Stimulated activated CD4-positive, alpha-beta T cell treated with anti-CD3 and anti-CD28 coated beads, Interleukin-2, amount 100 ng/mL, for 24 hours (primary cell): ENCODE measurements at regions not wholly inside any gene's neighbourhood (a gene's known extent, or its start where the extent isn't known, plus 50 kb on each side); places are given as distances from the start of the nearest gene placed in this dataset.
"Not testable (repeated sequence)": the region's sequence is repeated elsewhere in the genome, so short reads cannot be mapped to it uniquely, and the experiment has no call there.

Source experiments
- DNase-seq, 2 donors: peaks; one replicate each; pipeline ENCODE4 v3.0.0-alpha.2; 2020

DNA sequence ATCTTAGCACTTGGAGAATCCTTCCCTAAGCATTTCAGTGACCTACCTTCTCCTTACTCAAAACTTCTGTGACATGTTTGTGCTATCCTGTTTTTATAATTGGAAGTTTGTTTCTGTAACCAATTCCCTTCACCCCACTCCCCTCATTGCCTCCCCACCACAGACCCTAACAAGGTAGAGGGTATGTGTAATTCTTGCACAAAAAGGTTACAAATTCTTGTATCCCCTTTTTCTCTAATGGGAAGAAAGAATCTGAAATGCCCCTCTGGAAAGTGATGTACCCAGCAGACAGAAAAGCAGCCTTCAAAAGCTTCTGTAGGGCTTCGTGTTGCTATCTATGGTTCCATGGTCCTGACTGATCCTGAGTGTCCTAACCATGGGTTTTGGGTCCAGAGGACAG is 111.7 kb upstream of the TMEM170B start:
- no peak for DNase-seq

DNA sequence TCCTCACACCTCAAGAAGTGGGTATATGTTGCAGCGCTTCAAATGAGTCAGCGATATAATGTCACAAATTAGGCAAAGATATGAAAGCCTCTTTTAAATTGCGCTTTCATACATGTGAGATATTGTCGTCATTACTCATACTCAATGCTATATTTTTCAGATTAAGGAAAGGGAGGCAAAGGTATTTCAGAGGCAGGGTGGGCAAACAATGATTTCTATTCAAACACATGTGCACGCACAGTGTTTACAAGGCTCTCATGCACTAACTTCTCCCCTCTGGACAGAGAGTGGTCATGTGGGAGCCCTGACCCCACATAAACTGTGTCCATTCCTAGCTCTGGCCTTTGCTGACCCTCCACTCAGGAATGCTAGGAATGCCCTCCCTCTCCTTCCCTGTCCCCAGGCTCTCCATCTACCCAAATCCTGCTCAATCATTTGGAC is 112.1 kb upstream of the TMEM170B start:
- no peak for DNase-seq

DNA sequence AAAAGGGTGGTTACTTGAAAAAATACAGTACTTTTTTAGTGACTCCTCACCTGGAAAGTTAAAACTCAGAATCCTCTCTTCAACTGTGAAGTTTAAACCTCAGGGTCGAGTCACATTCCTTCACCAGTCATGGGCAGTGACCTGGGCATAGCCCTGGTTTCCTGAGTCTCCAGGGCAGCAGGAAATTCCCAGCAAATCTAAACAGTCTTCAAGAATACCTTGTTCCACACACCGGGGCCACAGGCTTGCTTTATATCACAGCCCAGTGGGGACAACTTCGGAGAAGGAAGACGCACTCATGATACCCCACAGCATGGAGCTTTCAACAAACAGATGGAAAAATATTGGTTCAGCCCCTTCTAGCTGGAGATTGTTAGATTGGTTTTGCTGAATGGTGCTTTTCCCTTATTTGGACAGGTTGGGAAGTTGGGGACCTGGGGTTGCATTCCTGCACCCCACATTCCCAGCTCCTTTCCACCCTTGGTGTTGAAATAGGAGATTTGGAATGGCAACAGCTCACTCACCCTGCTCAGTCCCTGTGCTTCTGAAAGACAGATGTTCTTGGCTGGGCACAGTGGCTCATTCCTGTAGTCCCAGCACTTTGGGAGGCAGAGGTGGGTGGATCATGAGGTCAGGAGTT is 113.0 kb upstream of the TMEM170B start:
- DNase-seq = no peak

DNA sequence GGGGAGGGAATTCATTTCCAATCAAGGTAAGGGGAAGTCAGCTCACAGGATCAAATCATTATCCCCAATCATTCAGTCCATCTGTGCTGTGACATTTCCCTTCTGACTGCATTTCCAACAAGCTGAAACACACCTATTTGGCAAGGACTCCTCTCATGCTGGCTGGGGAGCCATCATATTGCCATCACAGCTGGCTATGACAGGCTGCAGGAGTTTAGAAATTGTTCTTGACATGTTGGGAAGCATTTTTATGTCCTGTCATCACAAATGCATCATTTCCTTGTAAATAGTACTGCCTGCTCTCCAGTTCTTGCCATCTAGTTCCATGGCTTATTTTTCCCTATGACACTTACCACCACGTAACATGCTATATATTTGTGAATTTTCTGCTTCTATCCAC is 113.9 kb upstream of the TMEM170B start:
- DNase-seq = no peak

DNA sequence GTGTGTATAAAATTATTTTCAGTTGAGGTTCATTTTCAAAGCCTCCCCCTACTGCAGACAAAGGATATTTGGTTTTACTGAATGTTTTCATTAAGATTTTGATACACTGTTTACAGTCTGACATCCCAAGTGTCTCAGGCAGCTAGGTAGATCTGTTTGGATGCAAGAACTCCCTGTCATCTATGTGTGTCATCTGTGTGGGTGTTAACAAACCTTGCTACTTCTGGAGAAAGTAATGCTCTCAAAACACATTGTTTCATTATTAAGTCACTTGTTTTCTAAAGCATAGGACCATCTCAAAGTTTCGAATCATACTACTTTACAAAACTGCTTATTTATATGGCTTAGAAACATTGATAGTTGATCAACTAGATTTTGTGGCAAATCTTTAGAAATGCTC is 114.5 kb upstream of the TMEM170B start:
- DNase-seq = no peak

DNA sequence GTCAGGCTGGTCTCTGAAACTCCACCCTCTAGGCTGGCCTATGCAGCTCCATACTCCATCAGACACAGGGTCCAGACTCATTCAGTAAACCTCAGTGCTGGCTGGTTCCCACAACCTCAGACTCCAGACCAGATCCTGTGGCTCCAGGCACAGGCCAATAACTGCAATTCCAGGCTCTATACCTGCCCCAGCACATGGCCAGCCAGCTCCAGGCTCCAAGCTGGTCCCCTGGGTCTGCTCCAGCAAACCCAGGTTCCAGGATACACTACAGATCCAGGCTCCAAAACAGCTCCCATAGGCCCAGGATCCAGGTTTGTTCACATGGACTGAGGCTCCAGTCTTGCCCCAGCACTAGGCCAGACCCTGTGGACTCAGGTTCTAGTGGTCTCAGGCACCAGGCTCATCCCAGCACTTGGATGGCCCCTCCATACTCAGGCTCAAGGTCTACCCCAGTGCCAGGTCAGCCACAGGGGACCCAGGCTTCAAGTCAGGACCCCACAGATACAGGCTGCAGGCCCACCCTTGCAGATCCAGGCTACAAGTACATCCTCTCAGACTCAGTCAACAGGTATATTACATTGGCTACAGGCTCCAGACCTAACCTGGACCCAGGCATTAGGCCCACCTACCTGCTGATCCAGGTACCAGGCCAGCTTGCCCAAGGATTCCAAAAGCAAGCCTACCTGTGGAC is 117.6 kb upstream of the TMEM170B start:
- DNase-seq = no peak

DNA sequence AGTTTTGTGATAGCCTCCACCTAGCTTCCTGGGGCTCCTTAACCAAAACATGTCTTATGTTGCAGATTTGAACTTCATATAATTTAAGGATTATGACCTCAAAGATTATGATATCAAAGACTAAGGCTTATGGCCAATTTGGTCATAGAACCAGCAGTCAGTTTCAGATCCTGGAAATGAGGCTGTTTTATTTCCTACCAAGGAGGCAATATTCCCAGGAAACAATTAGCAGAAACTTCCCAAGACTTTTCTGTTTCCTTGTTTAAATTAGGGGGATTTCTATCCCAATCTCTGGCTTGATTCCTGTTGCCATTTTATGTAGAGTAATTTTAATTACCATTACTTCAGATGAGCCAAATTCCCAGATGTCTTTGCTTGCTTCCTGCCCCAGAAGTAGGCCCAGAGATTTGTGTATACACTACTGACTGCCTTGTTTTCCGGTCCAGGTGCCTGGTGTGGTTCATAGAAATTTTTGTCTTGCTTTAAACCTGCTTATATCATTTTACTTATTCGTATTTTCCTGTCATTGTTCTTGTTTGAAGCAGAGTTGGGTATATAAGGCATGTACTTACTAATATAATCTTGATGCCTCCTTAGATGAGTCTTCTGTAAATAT is 119.2 kb upstream of the TMEM170B start:
- no peak for DNase-seq

DNA sequence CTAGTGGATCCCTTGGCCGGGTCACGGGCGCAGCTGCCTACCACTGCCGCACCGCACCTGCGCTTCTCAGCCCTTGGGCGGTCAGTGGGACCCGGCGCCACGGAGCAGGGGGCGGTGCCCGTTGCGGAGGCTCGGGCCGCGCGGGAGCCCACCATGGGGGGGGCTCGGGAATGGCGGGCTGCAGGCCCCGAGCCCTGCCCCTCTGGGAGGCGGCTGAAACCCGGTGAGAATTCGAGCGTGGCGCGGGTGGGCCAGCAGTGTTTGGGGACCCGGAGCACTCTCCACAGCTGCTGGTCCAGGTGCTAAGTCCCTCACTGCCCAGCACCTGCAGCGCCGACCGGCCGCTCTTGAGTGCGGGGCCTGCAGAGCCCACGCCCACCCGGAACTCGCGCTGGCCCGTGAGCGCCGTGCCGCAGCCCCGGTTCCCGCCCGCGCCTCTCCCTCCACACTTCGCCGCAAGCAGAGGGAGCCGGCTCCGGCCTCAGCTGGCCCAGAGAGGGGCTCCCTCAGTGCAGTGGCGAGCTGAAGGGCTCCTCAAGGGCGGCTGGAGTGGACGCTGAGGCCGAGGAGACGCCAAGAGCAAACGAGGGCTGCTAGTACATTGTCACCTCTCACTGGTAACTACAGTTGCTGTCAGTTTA is 120.5 kb upstream of the TMEM170B start:
- DNase-seq = peak in 1 of 2 donors; percentile 18

DNA sequence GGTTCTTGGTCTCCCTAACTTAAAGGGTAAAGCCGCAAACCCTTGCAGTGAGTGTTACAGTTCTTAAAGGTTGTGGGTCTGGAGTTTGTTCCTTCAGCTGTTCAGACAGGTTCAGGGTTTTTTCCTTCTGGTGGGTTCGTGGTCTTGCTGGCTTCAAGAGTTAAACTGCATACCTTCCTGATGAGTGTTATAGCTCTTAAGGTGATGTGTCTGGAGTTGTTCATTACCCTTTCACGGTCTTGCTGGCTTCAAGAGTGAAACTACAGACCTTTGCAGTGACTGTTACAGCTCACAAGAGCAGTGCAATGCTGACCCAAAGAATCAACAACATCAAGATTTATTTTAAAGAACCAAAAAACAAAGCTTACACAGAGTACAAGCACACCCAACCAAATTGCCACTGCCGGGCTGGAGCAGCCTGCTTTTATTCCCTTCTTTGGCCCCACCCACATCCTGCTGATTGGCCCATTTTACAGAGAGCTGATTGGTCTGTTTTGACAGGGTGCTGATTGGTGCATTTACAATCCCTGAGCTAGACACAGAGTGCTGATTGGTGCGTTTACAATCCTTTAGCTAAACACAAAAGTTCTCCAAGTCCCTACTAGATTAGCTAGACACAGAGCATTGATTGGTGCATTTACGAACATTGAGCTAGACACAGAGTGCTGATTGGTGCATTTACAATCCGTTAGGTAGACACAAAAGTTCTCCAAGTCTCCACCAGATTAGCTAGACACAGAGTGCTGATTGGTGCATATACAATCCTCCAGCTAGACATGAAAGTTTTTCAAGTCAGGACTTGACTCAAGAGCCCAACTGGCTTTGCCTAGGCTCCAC is 121.2 kb upstream of the TMEM170B start:
- DNase-seq = not testable (repeated sequence)

DNA sequence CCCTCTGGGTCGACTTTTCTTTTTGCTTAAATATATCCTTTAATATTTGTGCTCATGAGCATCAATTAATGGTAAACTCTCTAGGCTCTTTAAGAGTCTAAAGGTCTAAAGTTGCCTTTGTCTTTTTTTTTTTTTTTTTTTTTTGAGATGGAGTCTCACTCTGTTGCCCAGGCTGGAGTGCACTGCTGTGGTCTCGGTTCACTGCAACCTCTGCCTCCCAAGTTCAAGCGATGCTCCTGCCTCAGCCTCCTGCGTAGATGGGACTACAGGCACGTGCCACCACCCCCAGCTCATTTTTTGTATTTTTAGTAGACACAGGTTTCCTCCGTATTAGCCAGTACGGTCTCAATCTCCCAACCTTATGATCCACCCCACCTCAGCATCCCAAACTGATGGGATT is 122.0 kb upstream of the TMEM170B start:
- DNase-seq = no peak

DNA sequence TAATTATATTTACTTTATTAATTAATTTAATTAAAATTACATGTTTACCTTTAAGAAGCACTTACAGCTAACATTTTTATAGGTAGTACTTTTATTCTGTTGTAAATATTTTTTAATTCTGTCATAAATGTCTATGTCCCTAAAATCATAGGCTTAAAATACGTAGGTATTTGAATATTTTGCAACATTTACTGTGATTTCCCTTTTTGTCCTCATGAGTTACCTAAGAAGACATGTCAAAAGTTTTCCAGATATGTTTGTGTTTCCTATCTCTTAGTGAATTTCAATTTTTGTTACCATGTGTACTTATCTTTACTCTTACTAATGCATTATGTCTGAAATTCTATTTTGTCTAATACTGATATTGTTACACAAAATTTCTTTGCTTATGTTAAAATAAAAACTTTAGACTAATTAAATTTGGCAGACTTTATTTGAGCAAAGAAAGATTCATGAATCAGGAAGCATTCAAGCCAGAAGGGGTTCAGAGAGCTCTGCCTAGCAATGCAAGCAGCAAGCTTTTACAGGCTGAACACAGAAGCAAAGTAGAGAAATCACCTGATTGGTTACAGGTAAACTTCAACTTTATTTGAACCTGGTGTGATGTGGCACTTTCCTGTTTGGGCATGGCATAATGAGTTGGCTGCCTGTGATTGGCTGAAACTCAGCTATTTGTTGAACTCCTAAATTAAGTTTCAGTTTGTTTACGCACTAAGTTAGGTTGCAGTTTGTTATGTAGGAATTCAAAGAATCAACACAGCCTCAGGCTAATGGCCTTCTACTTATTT is 123.2 kb upstream of the TMEM170B start:
- no peak for DNase-seq

DNA sequence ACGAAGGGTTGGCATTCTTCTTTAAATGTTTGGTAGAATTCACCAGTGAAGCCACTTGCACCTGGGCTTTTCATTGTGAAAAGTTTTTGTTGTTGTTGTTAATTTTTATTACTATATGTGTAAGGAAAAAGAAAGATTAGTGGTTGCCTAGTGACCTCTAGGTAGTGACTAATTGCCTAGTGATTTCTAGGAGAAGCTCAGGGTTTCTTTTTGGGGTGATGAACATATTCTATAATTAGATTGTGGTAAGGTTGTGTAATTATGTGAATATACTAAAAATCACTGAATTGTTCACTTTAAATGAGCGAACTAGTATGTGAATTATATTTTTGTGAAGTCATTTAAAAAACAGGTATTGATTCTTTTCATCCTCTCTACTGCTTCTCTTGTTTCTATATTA is 123.8 kb upstream of the TMEM170B start:
- no peak for DNase-seq

DNA sequence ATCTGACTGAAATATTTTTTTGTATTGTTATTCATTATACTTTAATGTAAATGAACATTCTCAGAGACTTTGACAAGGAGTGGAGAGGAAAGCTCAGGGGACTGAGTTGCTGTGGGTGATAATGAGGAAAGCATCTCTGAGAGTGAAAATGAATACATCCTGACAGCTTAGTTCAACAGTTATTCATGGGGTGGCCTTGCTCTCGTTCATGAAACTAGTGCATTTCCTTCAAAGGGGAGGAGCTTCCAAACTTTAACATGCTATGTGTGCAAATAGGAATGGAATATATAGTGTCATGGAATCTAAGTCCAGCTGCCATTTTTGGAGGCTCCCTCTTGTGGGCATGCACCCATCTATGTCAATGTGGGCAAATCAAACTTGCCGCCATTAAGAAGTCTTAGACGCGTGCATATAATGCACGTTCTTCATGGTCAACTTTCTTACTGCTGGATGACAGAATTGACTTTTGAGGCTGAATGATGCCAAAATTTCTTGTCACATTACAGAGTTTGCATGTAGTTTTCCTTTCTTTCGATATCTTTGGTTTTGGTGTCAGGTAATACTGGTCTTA is 124.3 kb upstream of the TMEM170B start:
- DNase-seq = no peak

DNA sequence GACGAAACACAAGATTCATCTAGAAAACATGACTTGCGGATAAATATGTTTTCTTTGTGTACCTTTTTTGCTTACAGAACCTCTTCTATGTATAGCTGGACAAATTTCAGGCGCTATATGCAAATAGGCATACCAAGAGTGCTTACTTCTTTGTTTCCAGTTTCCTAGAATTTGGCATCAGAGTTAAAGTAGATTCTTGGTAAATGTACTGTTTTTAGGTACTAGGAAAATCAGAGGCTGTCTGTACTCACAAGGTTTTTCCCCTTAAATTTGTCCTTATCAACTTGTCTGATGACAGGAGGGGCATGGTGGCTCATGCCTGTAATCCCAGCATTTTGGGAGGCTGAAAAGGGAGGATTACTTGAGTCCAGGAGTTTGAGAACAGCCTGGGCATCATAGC is 124.9 kb upstream of the TMEM170B start:
- no peak for DNase-seq

DNA sequence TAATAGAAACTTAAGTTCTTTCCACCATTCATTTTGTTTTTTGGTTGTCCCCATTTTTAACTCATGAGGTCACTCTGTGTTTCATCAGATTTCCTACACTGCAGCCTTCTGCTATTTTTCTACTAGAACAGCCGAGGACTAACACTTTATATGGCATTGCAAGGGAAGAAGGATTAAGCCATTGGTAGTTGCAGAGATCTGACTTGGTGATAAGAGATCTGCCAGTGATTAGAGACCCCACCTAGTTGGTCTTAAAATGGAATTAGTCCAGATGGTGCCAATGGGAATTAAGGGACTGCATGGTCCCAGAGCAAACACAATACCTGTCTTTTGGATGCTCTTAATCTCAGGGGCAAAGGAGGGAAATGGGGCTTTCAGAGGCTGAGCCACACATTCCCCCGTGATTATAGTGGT is 125.5 kb upstream of the TMEM170B start:
- DNase-seq = no peak

DNA sequence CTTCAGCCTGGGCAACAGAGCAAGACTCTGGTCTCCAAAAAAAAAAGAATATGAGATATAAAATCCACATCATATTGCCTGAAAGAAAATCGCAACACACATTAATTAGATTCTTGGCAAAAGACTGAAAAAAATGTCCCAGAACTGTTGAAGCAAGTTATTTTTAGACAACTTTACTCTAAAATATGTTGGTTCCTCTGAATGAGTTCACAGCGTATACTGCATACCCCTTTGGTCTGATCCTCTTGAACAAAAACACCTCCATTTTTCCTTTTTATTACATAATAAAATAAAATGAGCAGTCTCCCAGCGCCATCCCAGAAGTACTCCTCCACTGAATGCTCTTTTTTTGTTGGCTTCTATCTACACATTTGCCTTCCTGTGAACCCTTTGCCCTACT is 126.0 kb upstream of the TMEM170B start:
- no peak for DNase-seq

DNA sequence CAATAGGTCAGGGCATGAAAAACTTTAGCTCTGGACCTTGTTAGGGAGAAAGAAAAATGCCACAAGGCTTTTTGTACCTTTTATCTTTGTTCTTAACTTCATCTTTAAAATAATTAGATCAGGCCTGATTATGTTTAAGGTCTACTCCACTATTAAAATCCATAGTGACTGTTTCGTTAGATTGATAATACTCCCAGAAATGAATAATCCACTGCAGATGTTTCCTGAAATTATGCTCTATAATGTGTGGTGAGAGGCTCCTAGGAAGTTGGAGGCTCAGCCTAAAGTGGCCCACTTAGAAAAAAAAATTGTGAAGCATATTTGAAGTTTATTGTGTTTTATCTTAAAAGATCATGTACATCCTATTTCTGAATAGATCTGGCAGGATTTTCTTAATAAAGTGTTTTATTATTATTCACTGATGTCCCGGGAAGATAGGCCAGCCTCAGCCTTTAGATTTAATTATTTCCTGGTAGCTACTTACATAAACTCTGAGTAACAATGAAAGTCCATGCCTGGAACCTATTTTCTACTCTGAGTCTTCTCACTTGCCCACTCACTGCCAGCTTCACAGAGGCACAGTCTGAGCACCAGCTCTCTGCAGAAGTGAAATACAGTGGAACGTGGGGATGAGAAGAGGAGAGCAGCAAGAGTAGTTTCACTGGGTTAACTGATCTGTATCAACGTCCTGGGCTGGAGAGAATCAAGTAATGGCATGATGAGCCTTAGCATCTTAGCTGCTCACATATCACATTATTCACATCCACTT is 126.8 kb upstream of the TMEM170B start:
- DNase-seq = peak in 1 of 2 donors; percentile 16

DNA sequence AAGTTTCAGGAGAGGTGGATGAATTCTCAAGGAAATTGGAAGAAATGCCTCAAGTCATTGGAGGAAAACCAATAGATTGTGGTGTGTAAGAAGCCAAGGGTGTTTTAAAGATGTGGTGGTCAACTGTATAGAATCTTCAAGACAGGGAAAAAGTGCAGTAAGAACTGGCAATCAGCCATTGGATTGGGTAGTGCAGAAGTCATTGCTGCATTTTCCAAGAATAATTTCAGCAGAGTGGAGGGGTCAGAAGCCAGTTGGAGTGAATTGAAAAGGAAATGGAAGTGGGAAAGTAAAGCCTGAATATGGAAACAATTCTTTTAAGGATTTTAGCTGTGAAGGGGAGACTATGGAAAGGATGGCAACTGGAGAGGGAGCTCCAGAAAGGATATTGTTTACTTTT is 128.2 kb upstream of the TMEM170B start:
- DNase-seq = no peak

DNA sequence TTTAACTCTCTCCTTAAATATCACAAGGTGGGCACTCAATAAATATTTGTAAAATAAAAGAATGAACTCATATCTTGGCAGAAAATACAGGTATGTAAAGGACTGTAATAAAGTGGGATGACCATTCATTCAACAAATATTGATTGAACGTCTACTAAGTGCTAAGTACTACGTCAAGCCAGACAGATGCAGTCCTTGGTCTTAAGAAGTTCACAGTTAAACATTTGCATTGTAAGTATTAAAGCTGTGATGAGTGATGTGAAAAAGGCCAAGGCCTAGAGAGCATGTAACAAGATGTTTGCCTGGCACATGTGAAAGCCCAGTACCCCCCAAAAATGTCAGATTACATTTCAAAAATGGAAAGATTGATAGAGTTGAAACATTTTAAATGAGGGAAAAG is 130.1 kb upstream of the TMEM170B start:
- DNase-seq = no peak

DNA sequence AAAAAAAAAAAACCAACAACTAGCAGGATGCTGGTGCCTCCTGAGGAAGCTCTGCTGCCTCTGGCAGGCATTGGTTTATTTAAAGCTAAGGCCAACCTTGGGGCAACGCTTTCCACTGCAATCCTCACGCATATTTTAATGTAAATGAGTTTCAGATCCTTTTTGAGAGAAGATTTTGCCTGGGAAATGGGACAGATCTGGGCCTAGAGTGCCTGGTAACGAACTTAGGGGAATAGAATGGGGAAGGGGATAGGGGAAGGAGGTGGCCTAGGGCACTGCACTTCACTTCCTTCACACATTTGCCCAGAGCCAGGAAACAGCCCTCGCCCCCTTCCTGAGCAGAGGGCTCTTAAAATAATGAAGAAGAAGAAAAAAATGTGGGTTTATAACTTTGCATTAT is 132.7 kb upstream of the TMEM170B start:
- DNase-seq = no peak

DNA sequence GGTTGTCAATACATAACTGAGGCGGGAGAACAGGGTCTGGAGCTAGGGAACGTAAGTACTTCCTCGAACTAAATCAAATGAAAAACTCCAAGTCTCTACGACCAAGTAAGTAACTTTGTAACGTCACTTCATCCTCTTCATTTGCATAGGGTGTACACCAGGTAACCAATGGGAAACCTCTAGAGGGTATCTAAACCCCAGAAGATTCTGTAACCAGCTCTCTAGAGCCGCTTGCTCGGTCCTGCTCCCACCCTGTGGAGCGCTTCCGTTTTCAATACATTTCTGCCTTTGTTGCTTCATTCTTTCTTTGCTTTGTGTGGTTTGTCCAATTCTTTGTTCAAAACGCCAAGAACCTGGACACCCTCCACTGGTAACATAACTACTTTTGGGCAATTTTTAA is 133.5 kb upstream of the TMEM170B start:
- no peak for DNase-seq
